Kidney epithelial cell (primary cell): ENCODE measurements at regions not wholly inside any gene's neighbourhood (a gene's known extent, or its start where the extent isn't known, plus 50 kb on each side); places are given as distances from the start of the nearest gene placed in this dataset.

ENCODE experiments used
- DNase-seq: peaks from one replicate; pipeline ENCODE4 v3.0.0-alpha.2; 2010; ENCODE audit warnings: low read depth
- H3K27me3 ChIP-seq: 2 replicates; pipeline ENCODE4 v1.6.0; 2011; ENCODE audit warnings: low read length; ENCODE audit not compliant: control insufficient read depth, insufficient read depth
- H3K36me3 ChIP-seq: 2 replicates; pipeline ENCODE4 v1.5.1; 2011; ENCODE audit warnings: low read length; ENCODE audit not compliant: control insufficient read depth, insufficient read depth
- H3K4me3 ChIP-seq: 2 replicates; pipeline ENCODE4 v1.5.1; 2011; ENCODE audit warnings: low read depth, mild to moderate bottlenecking, control low read depth, low read length
- TF ChIP-seq, protein P1 (sequence below): IDR thresholded peaks from 2 replicates; pipeline ENCODE4 v1.5.1; 2011; ENCODE audit warnings: mild to moderate bottlenecking, moderate library complexity, low read length, control low read depth, inconsistent platforms; ENCODE audit not compliant: insufficient read depth, poor library complexity, severe bottlenecking

DNA sequence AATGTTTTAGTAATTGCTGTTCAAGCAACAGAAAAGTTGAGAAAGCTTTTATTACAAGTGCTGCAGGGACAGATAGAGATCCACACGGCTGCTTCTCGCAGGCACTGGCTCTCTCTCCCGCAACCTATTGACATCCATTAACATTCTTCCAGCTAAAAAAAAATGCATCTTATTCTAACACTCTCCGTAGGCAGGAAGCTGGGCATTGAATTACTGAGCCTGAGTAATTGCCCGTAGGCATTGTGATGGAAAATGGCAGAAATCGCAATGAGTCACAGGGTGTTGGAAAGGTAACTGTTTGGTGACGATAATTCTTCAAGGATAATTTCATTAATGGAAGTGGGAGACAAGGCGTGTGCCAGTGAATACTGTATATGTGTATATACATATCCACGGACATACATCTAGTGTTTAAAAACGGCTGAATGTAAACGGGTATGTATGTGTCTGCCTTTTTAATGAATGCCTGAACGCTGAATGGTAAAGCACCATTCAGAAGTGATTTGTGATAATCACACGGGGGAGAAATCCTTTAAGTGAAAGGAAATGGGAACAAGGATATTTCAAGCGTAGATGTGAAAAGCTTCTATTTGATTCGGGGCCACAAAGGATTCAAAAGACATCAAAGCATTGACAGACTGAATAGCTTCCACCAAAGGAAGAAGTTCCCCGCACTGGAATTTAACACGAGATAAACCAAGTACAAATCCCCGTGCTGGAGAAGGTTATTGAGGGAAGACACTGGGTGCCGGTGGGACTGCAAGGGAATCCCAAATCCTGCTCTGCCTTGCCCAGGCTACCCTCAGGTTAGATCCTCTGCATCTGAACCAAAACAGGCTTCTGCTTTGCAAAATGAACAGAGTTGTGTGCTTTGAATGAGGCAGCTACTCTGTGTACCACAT lies 567.2 kb downstream of the NPHP4 start:
- Histone ChIP-seq H3K36me3 (no peaks in the 10 kb centered on the region), H3K4me3 (no peak overlapping the region), H3K27me3 (no peaks in the 10 kb centered on the region)
- DNase-seq = no peak
- TF ChIP-seq, protein P1, sequence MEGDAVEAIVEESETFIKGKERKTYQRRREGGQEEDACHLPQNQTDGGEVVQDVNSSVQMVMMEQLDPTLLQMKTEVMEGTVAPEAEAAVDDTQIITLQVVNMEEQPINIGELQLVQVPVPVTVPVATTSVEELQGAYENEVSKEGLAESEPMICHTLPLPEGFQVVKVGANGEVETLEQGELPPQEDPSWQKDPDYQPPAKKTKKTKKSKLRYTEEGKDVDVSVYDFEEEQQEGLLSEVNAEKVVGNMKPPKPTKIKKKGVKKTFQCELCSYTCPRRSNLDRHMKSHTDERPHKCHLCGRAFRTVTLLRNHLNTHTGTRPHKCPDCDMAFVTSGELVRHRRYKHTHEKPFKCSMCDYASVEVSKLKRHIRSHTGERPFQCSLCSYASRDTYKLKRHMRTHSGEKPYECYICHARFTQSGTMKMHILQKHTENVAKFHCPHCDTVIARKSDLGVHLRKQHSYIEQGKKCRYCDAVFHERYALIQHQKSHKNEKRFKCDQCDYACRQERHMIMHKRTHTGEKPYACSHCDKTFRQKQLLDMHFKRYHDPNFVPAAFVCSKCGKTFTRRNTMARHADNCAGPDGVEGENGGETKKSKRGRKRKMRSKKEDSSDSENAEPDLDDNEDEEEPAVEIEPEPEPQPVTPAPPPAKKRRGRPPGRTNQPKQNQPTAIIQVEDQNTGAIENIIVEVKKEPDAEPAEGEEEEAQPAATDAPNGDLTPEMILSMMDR = no peak

DNA sequence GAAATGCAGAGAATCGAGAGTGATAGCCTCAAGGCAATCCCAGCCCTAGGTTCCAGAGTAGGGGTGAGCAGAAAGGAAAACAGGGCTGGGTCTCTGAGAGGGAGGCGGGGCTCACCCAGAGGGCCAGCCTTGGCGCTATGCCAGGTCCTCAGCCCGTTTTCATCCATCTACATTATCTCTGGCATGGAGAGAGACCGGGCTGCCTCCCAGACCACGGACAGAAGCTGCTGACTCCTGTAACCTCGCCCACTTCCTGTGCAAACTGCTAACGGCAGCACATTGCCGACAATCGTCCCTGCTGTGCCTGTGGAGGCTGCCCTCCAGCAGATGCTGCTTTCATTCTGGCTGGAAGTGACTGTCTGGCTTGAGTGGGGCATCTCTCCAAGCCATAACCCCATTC lies 569.1 kb downstream of the NPHP4 start:
- H3K4me3 ChIP-seq = no peak overlapping the region
- TF ChIP-seq, protein P1 = no peak
- H3K27me3 ChIP-seq = no peaks in the 10 kb centered on the region
- H3K36me3 ChIP-seq = no peaks in the 10 kb centered on the region
- DNase-seq = no peak

DNA sequence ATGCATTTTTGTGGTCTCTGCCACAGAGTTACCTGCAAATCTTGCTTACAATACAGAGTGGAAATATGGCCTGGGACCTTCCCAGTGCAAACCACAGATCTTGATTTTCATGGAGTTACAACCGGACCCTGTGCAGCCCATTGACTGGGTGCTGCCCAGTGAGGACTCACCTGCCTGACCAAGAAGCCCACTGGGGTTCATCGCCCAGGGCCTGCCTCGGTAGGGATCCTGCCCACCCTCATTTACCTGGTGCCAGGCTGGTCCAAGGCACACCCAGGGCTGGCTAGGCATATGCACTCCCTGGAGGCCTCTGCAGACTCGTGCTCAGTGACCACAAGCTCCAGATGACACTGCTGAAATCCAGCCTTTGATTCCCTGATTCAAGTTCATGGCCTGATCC lies 572.7 kb downstream of the NPHP4 start:
- Histone ChIP-seq H3K27me3 (no peaks in the 10 kb centered on the region), H3K36me3 (no peaks in the 10 kb centered on the region), H3K4me3 (no peak overlapping the region)
- DNase-seq = no peak
- TF ChIP-seq, protein P1 = no peak

DNA sequence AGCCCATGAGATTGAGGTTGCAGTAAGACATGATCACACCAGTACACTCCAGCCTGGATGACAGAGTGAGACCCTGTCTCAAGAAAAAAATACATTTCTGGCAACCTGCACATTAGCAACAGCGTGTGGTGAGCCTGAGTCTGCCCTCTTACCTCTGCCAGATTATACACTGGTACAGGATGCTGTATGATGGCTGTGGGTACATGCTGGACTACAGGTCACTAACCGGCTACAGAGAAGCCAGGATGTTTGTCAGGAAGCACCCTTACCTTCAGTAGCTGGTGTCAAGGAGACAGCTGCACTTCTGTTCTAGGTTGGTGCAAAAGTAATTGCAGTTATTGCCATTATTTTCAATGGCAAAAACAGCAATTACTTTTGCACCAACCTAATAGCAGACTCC lies 575.7 kb downstream of the NPHP4 start:
- Histone ChIP-seq H3K27me3 (no peaks in the 10 kb centered on the region), H3K36me3 (no peaks in the 10 kb centered on the region), H3K4me3 (no peak overlapping the region)
- no peak for DNase-seq
- TF ChIP-seq, protein P1 = no peak

DNA sequence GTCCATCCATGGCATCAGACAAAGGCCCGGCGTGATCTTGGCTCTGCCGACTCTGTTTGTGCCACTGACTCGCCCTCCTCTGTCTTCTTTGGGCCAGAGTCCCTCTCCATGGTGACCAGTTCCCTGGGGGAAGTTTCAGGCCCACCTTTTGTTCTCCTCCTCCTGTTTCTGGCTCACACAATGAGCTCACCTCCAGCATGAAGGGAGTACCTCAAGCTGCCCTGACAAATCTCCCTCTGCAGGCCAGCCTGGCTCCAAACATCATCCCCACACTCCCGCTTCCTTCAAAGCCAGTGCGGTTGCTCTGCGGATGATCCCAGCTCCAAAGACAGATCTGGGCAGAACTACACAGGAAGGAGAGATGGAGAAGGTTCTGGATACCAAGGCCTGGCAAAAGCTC lies 576.6 kb downstream of the NPHP4 start:
- no peak for DNase-seq
- TF ChIP-seq, protein P1 = no peak
- no peaks in the 10 kb centered on the region for H3K27me3 ChIP-seq
- H3K36me3 ChIP-seq = no peaks in the 10 kb centered on the region
- H3K4me3 ChIP-seq = no peak overlapping the region

DNA sequence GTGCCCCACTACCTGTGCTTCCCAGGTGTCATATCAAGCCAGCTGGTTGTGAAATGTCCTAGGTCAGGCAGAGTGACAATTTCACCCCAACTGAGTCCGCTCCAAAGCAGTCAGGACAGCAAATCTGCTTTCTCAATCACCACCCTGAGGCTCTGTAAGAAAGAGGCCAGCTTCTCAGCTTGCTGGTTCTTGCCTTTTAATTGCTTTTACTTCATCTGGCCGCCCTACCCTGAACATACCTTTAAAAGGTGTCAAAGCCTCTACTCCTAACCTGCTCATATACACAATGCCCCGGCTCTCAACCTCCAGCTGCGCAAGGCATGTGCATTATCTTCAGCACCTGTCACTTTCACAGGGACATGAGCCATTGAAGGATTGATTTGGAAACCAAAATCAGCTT lies 581.6 kb downstream of the NPHP4 start:
- TF ChIP-seq, protein P1 = no peak
- no peaks in the 10 kb centered on the region for H3K36me3 ChIP-seq
- H3K4me3 ChIP-seq = no peak overlapping the region
- no peaks in the 10 kb centered on the region for H3K27me3 ChIP-seq
- no peak for DNase-seq
